HEK293 (cell line): ENCODE measurements at regions not wholly inside any gene's neighbourhood (a gene's known extent, or its start where the extent isn't known, plus 50 kb on each side); places are given as distances from the start of the nearest gene placed in this dataset.

Experiments
- HOXC10 ChIP-seq: sonication (generic); formaldehyde crosslinking; IDR thresholded peaks from 2 replicates; pipeline ENCODE4 v1.8.1; 2023; ENCODE audit warnings: mild to moderate bottlenecking, missing genetic modification reagents
- REST ChIP-seq: fragments of 450-650 bp; formaldehyde crosslinking; IDR thresholded peaks from 2 replicates; pipeline ENCODE4 v1.5.1; 2016; ENCODE audit warnings: missing biosample characterization, missing genetic modification characterization
- ZNF24 ChIP-seq: fragments of 450-650 bp; formaldehyde crosslinking; IDR thresholded peaks from 2 replicates; pipeline ENCODE4 v1.5.1; 2016; ENCODE audit warnings: missing biosample characterization, missing genetic modification characterization

DNA sequence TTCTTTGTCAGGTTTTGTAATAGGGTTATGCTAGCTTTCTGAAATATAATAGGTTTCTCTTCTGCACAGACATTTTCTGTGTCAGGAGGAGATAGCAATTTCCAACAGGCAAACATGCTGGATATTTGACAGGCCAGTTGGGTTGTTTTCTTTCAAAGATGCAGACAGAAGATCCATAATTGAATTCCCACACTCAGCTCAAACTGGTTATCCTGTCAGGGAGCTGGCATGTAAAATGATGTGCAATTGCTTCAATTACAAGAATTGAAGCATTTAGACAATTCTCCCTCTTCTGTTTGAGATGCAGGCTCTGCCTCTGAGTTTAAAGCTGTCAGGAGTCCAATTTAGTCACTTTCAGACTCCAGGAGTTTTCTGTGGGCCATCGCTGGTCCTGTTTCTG is 146.2 kb upstream of the ZKSCAN2 start:
- no peak for TF ChIP-seq REST (tag by site-specific recombination)
- no peak for TF ChIP-seq ZNF24 (tag by site-specific recombination)
- TF ChIP-seq HOXC10 (CRISPR knock-in tag): no peak
